Mesendoderm (in vitro differentiated cells): ENCODE measurements at regions not wholly inside any gene's neighbourhood (a gene's known extent, or its start where the extent isn't known, plus 50 kb on each side); places are given as distances from the start of the nearest gene placed in this dataset.

Source experiments
- DNase-seq: peaks from one replicate; pipeline ENCODE4 v3.0.0; 2013
- H2AK5ac ChIP-seq: 2 replicates; pipeline ENCODE4 v1.6.1; 2013; ENCODE audit warnings: low read length, inconsistent platforms
- H2BK120ac ChIP-seq: 2 replicates; pipeline ENCODE4 v1.6.1; 2013; ENCODE audit warnings: low read depth, mild to moderate bottlenecking, low read length, moderate library complexity, mixed read lengths
- H2BK15ac ChIP-seq: replicated peaks from 2 replicates; pipeline ENCODE4 v1.6.1; 2013; ENCODE audit warnings: low read depth, mild to moderate bottlenecking, moderate library complexity
- H2BK5ac ChIP-seq: 2 replicates; pipeline ENCODE4 v1.6.1; 2013; ENCODE audit warnings: low read length, inconsistent platforms
- H3K18ac ChIP-seq: 2 replicates; pipeline ENCODE4 v1.6.1; 2013; ENCODE audit warnings: mild to moderate bottlenecking, low read length, mixed read lengths
- H3K23ac ChIP-seq: one replicate; pipeline ENCODE4 v1.6.1; 2013; ENCODE audit warnings: low read length
- H3K27ac ChIP-seq: 2 replicates; pipeline ENCODE4 v1.5.1; 2013; ENCODE audit warnings: low read depth, mild to moderate bottlenecking, inconsistent platforms, low read length, moderate library complexity
- H3K27me3 ChIP-seq: 2 replicates; pipeline ENCODE4 v1.6.1; 2013; ENCODE audit warnings: low read length, control low read depth, mild to moderate bottlenecking, inconsistent platforms; ENCODE audit not compliant: insufficient read depth, poor library complexity
- H3K36me3 ChIP-seq: 2 replicates; pipeline ENCODE4 v1.6.1; 2013; ENCODE audit warnings: low read length, inconsistent platforms; ENCODE audit not compliant: control insufficient read depth, insufficient read depth
- H3K4ac ChIP-seq: one replicate; pipeline ENCODE4 v1.6.1; 2013; ENCODE audit warnings: low read depth, mild to moderate bottlenecking, low read length, moderate library complexity
- H3K4me1 ChIP-seq: 2 replicates; pipeline ENCODE4 v1.6.1; 2013; ENCODE audit warnings: low read depth, low read length, inconsistent platforms; ENCODE audit not compliant: control insufficient read depth
- H3K4me2 ChIP-seq: 2 replicates; pipeline ENCODE4 v1.6.1; 2013; ENCODE audit warnings: low read length
- H3K4me3 ChIP-seq: 2 replicates; pipeline ENCODE4 v1.5.1; 2013; ENCODE audit warnings: mild to moderate bottlenecking, low read length
- H3K56ac ChIP-seq: one replicate; pipeline ENCODE4 v1.6.1; 2013; ENCODE audit warnings: low read length
- H3K79me1 ChIP-seq: 2 replicates; pipeline ENCODE4 v1.6.1; 2013; ENCODE audit warnings: low read length, inconsistent platforms
- H3K79me2 ChIP-seq: 2 replicates; pipeline ENCODE4 v1.6.1; 2013; ENCODE audit warnings: mild to moderate bottlenecking, low read length; ENCODE audit not compliant: control insufficient read depth, insufficient read depth
- H3K9ac ChIP-seq: 2 replicates; pipeline ENCODE4 v1.6.1; 2013; ENCODE audit warnings: low read length, inconsistent platforms
- H4K5ac ChIP-seq: one replicate; pipeline ENCODE4 v1.6.1; 2013; ENCODE audit warnings: low read length
- H4K8ac ChIP-seq: one replicate; pipeline ENCODE4 v1.6.1; 2013; ENCODE audit warnings: low read depth, mild to moderate bottlenecking, control low read depth, low read length, moderate library complexity
- WGBS: extraction: QIAGEN DNeasy Blood & Tissue Kit; methylation state at CpG from one replicate; pipeline ENCODE4 v1.1.7; 2013; ENCODE audit warnings: low lambda C conversion rate, missing lambda C conversion rate; ENCODE audit not compliant: insufficient coverage; ENCODE audit errors: extremely low coverage; 5-methylcytosine and 5-hydroxymethylcytosine counted together

GRCh38 chr4:13956947-13957346, 329.4 kb upstream of the BOD1L1 start:
- Histone ChIP-seq H3K27ac (no peak overlapping the region), H3K56ac (no peak overlapping the region), H3K9ac (no peak overlapping the region), H4K8ac (no peak overlapping the region), H2AK5ac (no peak overlapping the region), H3K4me1 (no peaks in the 10 kb centered on the region), H2BK5ac (no peak overlapping the region), H4K5ac (no peak overlapping the region), H3K4ac (no peak overlapping the region), H2BK15ac (no peak overlapping the region), H3K23ac (no peak overlapping the region), H3K4me3 (no peak overlapping the region), H3K27me3 (no peaks in the 10 kb centered on the region), H3K18ac (no peak overlapping the region), H3K79me1 (no peaks in the 10 kb centered on the region), H3K79me2 (no peaks in the 10 kb centered on the region), H3K36me3 (no peaks in the 10 kb centered on the region), H3K4me2 (no peak overlapping the region), H2BK120ac (no peak overlapping the region)
- DNase-seq = no peak
- WGBS = no CpG with 5 or more reads among the region's 2 CpGs

- Histone ChIP-seq H2BK5ac (no peak overlapping the region), H4K5ac (no peak overlapping the region), H3K36me3 (no peaks in the 10 kb centered on the region), H2BK15ac (no peak overlapping the region), H4K8ac (no peak overlapping the region), H3K79me2 (no peaks in the 10 kb centered on the region), H3K56ac (no peak overlapping the region), H3K4me1 (no peaks in the 10 kb centered on the region), H3K4me2 (no peak overlapping the region), H3K27ac (no peak overlapping the region), H3K23ac (no peak overlapping the region), H3K79me1 (no peaks in the 10 kb centered on the region), H3K18ac (no peak overlapping the region), H3K4ac (no peak overlapping the region), H2AK5ac (no peak overlapping the region), H3K4me3 (no peak overlapping the region), H3K27me3 (no peaks in the 10 kb centered on the region), H2BK120ac (no peak overlapping the region), H3K9ac (no peak overlapping the region)
- no peak for DNase-seq
- WGBS = no CpG with 5 or more reads among the region's 5 CpGs
These were observed 330.3 kb upstream of the BOD1L1 start for GRCh38 chr4:13957871-13958270.

- Histone ChIP-seq H3K79me1 (no peaks in the 10 kb centered on the region), H3K18ac (no peak overlapping the region), H3K4me1 (peaks cover 4% of the 10 kb centered on the region), H2BK5ac (no peak overlapping the region), H2BK15ac (no peak overlapping the region), H2BK120ac (no peak overlapping the region), H3K4me2 (no peak overlapping the region), H4K5ac (no peak overlapping the region), H3K4ac (no peak overlapping the region), H3K4me3 (no peak overlapping the region), H3K36me3 (no peaks in the 10 kb centered on the region), H3K27me3 (no peaks in the 10 kb centered on the region), H3K27ac (no peak overlapping the region), H4K8ac (no peak overlapping the region), H2AK5ac (no peak overlapping the region), H3K56ac (no peak overlapping the region), H3K23ac (no peak overlapping the region), H3K79me2 (no peaks in the 10 kb centered on the region), H3K9ac (no peak overlapping the region)
- no peak for DNase-seq
- WGBS = no CpG with 5 or more reads among the region's 2 CpGs
These were observed 336.1 kb upstream of the BOD1L1 start for GRCh38 chr4:13963601-13964000.

- Histone ChIP-seq H2BK120ac (no peak overlapping the region), H3K23ac (no peak overlapping the region), H3K4me2 (no peak overlapping the region), H3K4ac (no peak overlapping the region), H3K27ac (no peak overlapping the region), H3K9ac (no peak overlapping the region), H3K4me3 (no peak overlapping the region), H3K56ac (no peak overlapping the region), H3K27me3 (no peaks in the 10 kb centered on the region), H3K4me1 (peaks cover 4% of the 10 kb centered on the region), H4K8ac (no peak overlapping the region), H3K79me1 (no peaks in the 10 kb centered on the region), H2BK5ac (no peak overlapping the region), H2AK5ac (no peak overlapping the region), H3K79me2 (no peaks in the 10 kb centered on the region), H3K36me3 (no peaks in the 10 kb centered on the region), H2BK15ac (no peak overlapping the region), H4K5ac (no peak overlapping the region), H3K18ac (no peak overlapping the region)
- DNase-seq = peak; percentile 58
- WGBS = no CpG with 5 or more reads among the region's 8 CpGs
These were observed 339.0 kb upstream of the BOD1L1 start for GRCh38 chr4:13966231-13967195.

- H4K8ac ChIP-seq = no peak overlapping the region
- H2AK5ac ChIP-seq = no peak overlapping the region
These were observed 341.2 kb upstream of the BOD1L1 start for GRCh38 chr4:13968723-13969122.

More at GRCh38 chr4:13968723-13969122, 341.2 kb upstream of the BOD1L1 start:
- H3K27me3 ChIP-seq = no peaks in the 10 kb centered on the region
- H3K27ac ChIP-seq = no peak overlapping the region
- no peak overlapping the region for H3K4me2 ChIP-seq
- H2BK120ac ChIP-seq = no peak overlapping the region
- no peak overlapping the region for H3K4ac ChIP-seq
- no peak overlapping the region for H3K18ac ChIP-seq
- H3K4me3 ChIP-seq = no peak overlapping the region
- WGBS = no CpG with 5 or more reads among the region's 2 CpGs
- no peaks in the 10 kb centered on the region for H3K79me2 ChIP-seq
- H3K9ac ChIP-seq = no peak overlapping the region
- H3K23ac ChIP-seq = no peak overlapping the region
- peaks cover 4% of the 10 kb centered on the region for H3K4me1 ChIP-seq
- H4K5ac ChIP-seq = no peak overlapping the region
- no peaks in the 10 kb centered on the region for H3K79me1 ChIP-seq
- H2BK15ac ChIP-seq = no peak overlapping the region
- H3K36me3 ChIP-seq = no peaks in the 10 kb centered on the region
- H2BK5ac ChIP-seq = no peak overlapping the region
- H3K56ac ChIP-seq = no peak overlapping the region
- no peak for DNase-seq
